Occipital lobe (tissue), 1 donor: ENCODE measurements at regions not wholly inside any gene's neighbourhood (a gene's known extent, or its start where the extent isn't known, plus 50 kb on each side); places are given as distances from the start of the nearest gene placed in this dataset.
"Not testable (repeated sequence)": the region's sequence is repeated elsewhere in the genome, so short reads cannot be mapped to it uniquely, and the experiment has no call there.

Source experiments
- DNase-seq: peaks from one replicate; lab custom pipeline; 2025; lab: John Stamatoyannopoulos, UW

- not testable (repeated sequence) for DNase-seq
Observed at GRCh38 chr14:28317890-28318675, 448.5 kb upstream of the FOXG1 start.

DNA sequence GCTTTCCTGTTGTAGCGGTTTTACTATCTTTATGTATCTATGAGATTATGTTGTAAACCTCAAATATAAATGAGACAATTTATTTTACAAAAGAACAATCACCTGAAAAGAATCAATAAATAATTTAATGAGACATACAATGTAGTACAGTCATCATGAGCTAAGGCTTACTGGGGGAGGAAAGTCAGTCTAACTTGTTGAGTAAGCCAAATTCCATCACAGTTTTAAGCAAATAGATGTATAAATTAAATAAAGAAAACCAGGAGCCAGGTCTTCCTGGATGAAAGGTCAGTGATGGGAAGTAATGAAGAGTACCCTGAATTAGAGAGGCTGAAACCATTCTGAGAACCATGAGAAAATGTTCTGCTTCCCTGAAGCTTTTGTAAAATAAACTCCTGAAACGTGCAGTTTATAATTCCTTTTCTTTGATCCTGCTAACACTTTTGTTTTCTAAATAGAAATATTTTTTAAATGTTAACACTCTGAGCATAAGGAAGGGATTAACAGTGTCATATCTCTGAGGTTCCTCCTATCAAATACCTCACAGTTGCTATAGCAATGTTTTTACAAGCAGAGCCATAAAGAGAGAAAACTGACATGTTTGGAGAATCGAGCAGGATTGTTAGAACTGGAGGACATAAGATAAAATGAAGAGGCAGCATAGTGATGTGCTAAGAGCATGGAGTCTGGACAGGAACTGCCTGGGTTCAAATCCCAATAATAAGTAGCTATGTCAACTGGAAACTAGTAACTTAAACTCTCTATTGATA is 444.9 kb upstream of the FOXG1 start:
- DNase-seq, result no peak

DNA sequence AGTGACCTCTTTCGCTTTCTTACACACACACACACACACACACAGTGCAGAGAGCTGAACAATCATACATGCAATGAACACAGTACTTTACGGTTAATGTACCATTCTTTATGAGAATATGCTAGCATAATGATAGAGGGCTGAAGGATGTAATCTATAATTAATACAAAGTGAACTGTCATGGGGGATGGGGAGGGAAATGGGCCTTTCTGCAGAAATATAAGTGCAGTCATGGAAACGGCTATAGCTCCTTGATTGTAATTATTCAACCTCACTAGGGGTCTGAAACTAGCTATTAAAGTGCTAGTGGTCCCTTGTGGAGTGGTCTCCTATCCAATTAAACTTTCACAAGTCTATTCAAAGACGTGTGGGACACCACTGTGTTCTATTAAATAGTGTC is 443.2 kb upstream of the FOXG1 start:
- no peak for DNase-seq

DNA sequence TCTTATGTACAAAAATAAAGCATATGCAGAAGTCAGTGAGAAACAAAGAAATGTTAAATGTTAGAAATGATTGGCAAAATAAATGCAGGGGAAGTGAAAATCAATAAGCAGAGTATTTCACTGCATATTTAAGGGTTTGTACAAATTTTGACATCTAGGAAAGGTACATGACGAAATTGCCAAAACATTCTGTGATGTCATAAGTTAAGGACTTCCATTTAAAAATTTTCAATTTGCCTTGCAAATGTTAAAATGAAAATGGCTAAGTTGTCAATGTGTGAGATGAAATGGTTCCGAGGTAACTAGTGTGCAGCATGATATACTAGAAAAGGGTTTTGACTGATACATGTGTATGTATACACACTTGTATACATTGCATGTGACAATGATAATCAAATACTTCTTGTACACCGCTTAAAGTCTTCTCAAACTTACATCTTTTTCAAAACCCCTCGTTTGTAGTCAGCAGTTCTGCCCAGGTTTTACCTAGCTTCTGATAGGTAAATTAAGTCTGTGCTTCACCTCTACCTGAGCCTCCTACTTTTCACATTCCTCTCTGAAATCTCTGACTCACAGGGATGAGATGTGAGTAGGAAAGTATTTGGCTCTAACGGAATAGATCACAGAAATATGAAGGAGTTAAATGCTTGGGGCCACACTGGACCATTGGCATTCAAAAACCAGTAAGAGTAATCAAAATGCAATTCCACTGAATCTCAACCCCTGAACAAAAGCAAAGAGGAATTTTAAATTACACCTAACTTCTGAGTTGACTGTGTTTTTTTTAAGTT is 442.4 kb upstream of the FOXG1 start:
- DNase-seq, result no peak

GRCh38 chr14:28340816-28341215 is 425.8 kb upstream of the FOXG1 start:
- no peak for DNase-seq

DNA sequence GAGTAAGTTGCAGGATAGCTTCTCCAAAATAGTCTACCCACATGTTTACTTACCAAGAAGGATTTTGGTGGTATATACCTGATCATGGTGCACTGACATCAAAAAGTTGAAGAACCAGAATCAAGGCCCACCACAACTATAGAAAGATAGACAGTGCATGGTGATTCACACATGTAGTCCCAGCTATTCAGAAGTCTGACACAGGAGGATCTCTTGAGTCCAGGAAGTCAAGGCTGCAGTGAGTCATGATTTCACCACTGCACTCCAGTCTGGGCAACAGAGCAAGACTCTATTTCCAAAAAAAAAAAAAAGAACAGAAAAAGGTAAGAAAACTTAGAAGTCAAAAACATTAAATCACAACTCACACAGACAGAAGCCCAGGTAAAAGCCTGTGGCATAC is 422.2 kb upstream of the FOXG1 start:
- DNase-seq, result no peak

- DNase-seq, result no peak
Observed at GRCh38 chr14:28348797-28349196, 417.8 kb upstream of the FOXG1 start.

- no peak for DNase-seq
Observed at GRCh38 chr14:28356819-28357218, 409.8 kb upstream of the FOXG1 start.

DNA sequence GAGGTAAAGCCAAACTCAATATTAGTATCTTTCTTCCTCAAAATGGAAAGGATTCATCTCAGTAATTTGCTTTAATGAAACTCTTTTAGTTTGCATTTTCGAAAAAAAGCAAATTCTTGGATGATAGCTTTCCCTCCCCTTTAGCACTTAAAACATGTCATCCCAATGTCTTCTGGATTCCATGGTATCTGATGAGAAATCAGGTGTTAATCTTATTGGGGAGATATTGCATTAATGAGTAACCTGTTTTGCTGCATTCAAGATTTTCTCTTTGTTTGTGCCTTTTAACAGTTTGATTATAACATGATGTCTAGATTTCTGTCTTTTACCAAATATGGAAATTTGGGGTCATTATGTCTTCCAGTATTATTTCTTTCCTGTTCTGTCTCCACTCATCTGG is 405.1 kb upstream of the FOXG1 start:
- no peak for DNase-seq

- DNase-seq, result no peak
Observed at GRCh38 chr14:28365510-28365909, 401.1 kb upstream of the FOXG1 start.

DNA sequence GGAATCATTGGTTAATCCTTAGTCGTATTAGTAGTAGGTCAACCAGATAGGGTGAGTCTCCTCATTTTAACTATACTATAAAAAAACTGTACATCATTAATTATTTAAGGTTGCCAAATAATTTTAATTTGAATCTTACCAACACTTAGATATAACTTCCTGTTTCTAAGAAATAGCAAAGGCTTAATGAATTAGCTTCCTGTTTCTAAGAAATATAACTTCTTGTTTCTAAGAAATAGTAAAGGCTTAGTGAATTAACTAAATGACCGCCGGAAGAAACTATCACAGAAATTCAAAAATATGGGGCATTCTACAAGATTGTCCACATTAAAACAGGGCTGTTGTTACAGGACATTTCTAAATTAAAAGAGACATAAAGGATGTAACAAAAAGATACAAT is 392.9 kb upstream of the FOXG1 start:
- DNase-seq, result no peak

DNA sequence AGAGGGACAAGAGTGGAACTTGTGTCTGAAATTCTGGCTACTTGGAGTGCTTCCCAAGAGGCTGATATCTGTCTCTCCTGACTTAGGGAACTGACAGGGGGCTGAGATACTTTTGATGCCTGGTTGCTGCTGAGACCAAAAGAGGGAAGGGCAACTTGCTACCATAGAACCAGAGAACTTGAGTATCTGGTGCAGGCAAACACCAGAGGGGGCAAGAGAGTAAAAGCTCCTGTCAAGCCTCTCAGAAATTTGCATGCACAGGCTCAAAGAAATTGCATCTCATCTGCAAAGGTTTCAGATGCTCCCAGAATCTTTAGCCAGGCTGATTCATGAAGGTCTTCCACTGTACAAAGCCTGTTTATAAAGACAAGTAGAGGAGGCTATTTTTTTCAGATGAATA is 391.3 kb upstream of the FOXG1 start:
- no peak for DNase-seq

- DNase-seq, result no peak
Observed at GRCh38 chr14:28381656-28382055, 384.9 kb upstream of the FOXG1 start.

DNA sequence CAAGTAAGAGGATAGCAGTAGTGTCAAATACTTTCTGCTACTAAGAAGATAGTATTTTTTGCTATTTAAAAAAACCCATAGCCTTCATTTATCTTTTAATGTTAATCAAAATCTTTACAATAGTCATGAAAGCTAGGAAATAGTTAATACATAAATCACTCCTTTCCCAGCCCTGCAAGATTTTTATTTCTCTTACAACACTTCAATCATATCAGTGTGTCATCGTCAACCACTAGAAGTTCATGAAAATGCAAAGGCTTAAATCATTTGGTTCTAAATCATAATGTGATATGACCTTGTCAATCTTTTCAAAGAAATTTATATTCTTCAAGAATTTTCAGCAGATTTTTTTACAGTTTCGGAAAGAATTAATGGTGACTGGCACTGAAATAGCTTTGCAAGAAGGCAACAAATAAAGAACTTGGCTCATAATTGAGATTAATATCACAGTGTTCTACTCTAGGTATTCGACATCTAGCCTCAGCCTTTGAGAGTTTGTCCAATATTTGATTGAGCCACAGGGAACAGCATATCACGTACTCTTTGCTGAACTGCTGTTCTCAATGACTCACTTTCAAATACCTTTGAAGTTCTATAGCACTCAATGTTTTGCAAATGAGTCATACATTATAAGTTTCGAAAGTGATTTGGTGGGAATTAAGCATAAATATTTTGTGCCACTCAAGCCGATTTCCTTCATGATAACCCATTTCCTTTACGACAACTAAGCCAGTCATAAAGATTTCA is 384.0 kb upstream of the FOXG1 start:
- no peak for DNase-seq

DNA sequence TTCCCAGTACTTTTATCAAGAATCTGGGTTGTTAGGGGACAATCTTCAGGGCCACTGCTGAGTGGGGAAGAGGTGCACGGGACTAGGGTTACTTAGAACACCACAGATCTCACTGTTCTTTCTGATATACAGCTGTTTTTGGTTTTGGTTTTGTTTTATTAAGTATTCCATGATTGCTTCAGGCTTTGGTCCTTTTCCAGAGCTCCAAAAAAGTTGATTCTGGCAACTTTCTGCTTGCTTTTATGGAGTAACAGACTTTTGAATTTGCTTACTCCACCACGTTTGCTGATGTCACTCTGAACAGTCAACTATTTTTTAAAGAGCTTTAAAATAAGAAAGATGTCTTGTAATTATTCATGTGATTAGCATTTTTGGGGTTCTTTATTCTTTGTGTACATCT is 368.1 kb upstream of the FOXG1 start:
- no peak for DNase-seq

DNA sequence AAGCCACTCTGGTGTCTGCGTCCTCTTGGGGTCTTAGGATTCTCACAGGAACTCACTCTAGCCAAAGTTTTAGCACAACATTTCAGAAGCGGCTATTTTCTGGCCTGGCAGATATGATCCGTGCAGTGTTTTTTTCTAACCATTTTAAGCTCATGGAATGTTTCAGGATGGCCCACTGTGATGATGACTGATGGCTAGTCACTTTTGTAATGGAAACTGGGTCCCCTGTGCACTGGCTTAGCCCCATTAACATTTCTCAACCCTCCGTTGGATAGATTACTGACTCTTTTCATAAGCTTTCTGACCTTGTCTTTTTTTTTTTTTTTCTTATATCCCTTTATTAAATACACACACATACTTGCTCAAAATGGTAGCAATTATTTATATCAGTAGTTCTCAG is 364.9 kb upstream of the FOXG1 start:
- not testable (repeated sequence) for DNase-seq

- no peak for DNase-seq
Observed at GRCh38 chr14:28406196-28406595, 360.4 kb upstream of the FOXG1 start.

- DNase-seq, result no peak
Observed at GRCh38 chr14:28407031-28407825, 359.4 kb upstream of the FOXG1 start.

DNA sequence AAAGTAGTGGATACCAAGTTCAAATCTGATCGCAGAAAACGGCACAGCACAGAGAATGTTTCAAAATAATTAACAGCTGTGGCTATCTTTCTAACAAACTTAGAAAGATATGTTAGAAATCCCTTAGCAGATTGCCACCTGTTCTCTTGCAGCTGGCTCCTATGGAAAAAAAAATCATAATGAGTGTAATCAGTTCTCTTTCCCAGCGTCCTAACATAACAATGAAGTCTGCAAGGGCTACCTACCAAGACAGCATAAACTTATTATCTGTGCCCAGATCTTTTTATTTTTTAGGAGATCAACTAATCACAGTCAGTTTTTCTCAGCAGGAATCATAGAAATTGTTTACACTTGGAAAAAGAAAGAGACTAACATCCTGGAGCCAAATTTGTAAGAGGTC is 358.6 kb upstream of the FOXG1 start:
- DNase-seq, result no peak

- no peak for DNase-seq
Observed at GRCh38 chr14:28412077-28412476, 354.5 kb upstream of the FOXG1 start.

- DNase-seq, result no peak
Observed at GRCh38 chr14:28426960-28427359, 339.6 kb upstream of the FOXG1 start.
